ENCODE measurements at regions not wholly inside any gene's neighbourhood (a gene's known extent, or its start where the extent isn't known, plus 50 kb on each side); places are given as distances from the start of the nearest gene placed in this dataset.

DNA sequence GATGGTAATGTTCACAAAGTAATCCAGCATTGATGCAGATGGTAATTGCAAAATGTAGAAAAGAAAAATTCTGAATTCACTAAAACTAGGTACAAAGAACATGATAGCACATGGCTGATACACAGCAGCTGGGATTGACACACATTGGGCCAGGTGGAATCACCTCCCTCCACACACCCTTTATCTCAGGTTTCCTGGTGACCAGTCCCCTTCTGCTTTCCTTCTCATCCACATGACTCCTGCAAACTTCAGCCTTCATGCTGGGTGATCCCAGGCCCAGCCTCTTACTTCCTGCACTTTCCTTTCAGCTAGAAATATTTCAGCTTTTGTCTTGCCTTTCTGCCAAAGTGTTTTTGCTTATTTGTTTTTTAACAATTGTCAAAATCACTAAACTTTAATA lies 246.9 kb downstream of the LNPK start (continued):
- TF ChIP-seq CBX8 (IDR thresholded peaks at IDR 0.05; ENCODE audit: borderline replicate concordance, low read depth, low read length): no peak

DNA sequence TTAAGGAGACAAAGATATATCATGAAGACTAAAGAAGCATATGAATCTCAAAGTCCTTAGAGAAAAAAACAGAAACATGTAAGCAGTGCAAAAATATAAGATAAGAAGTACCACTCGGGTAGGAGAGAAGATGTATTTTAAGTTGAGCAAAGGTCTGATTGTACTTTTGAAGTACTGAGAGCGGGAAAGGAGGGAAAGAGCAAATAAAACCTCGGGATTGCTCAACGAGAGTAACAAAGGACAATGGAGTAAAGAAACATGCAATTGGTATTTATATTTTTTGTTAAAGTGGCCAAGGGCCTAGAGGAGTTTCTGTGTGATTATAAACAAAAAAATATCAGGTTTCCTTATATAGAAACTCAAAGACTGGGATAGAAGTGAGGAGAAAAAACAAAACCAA lies 251.9 kb downstream of the LNPK start:
- CTCF ChIA-PET (ENCODE audit: partially characterized antibody): no interaction called here
- H3K23me2 ChIP-seq (ENCODE audit: low read depth, low read length): no peaks in the 10 kb centered on the region
- H3K23ac ChIP-seq (ENCODE audit: insufficient read length): no peak overlapping the region
- no peaks in the 10 kb centered on the region for H4K20me1 ChIP-seq (replicated peaks in 1 of 2; ENCODE audit: control insufficient read depth in 1 of 2, insufficient read depth in 2 of 2, low read length in 2 of 2)
- POLR2A ChIA-PET (ENCODE audit: partially characterized antibody): no interaction called here
- H2BK15ac ChIP-seq (ENCODE audit: low read length): no peak overlapping the region
- H3K27me3 ChIP-seq (replicated peaks in 1 of 4; ENCODE audit: control insufficient read depth in 3 of 4, extremely low read depth in 1 of 4, insufficient read depth in 3 of 4, low read length in 3 of 4): no peaks in the 10 kb centered on the region
- no peak overlapping the region for H2BK12ac ChIP-seq (ENCODE audit: low read depth, low read length)
- DNase-seq (ENCODE audit: low read depth in 1 of 2, low spot score in 2 of 2) (no peak), FAIRE-seq (no peak)
- no peak overlapping the region for H4K91ac ChIP-seq (replicated peaks; ENCODE audit: insufficient read length, low read length)
- H3K4me2 ChIP-seq (ENCODE audit: insufficient read depth in 1 of 2, low read depth in 2 of 2, low read length in 2 of 2): no peak overlapping the region
- H3K79me2 ChIP-seq (ENCODE audit: control insufficient read depth in 1 of 2, insufficient read depth in 2 of 2, low read length in 2 of 2): no peaks in the 10 kb centered on the region
- no peak overlapping the region for H2AK5ac ChIP-seq (ENCODE audit: low read depth, low read length)
- no peak overlapping the region for H3K4me3 ChIP-seq (ENCODE audit: extremely low read depth in 1 of 4, insufficient read depth in 2 of 4, low read depth in 3 of 4, low read length in 4 of 4)
- H4K8ac ChIP-seq (ENCODE audit: extremely low read depth, insufficient read depth, low read length): no peak overlapping the region
- H3K4ac ChIP-seq (replicated peaks; ENCODE audit: insufficient read length, low read depth, low read length): no peak overlapping the region
- no peaks in the 10 kb centered on the region; the same call in 1 of the 2 replicates for H3K79me1 ChIP-seq (ENCODE audit: low read depth, low read length)
- WGBS, 2 experiments (ENCODE audit: extremely low coverage in 1 of 2, insufficient coverage in 1 of 2, insufficient read length in 1 of 2, insufficient replicate concordance in 2 of 2, low coverage in 1 of 2, low lambda C conversion rate in 2 of 2, missing lambda C conversion rate in 1 of 2): 92% methylated on average over 4 of the region's 4 CpGs; no CpG with 5 or more reads in 1 of the 2 experiments
- H3K9me3 ChIP-seq (ENCODE audit: insufficient read depth in 2 of 2, low read depth in 1 of 2, low read length in 1 of 2): no peaks in the 10 kb centered on the region
- H2BK120ac ChIP-seq (replicated peaks; ENCODE audit: low read depth, low read length): no peak overlapping the region
- H3K9ac ChIP-seq (replicated peaks in 1 of 4; ENCODE audit: extremely low read depth in 1 of 4, low read depth in 3 of 4, low read length in 3 of 4): no peak overlapping the region
- no peak overlapping the region for H2BK20ac ChIP-seq (ENCODE audit: low read length)
- H3K18ac ChIP-seq (ENCODE audit: extremely low read depth, low read length): no peak overlapping the region
- H3K56ac ChIP-seq (replicated peaks; ENCODE audit: insufficient read length, low read depth, low read length): no peak overlapping the region
- H3K4me1 ChIP-seq (replicated peaks in 1 of 4; ENCODE audit: control insufficient read depth in 3 of 4, insufficient read depth in 4 of 4, low read length in 3 of 4): peaks cover 0 to 2% (median 0%) of the 10 kb centered on the region in 4 experiments; a peak in 2 of 7 replicates
- H3K14ac ChIP-seq (ENCODE audit: insufficient read length): no peak overlapping the region
- no peaks in the 10 kb centered on the region for H3K36me3 ChIP-seq (ENCODE audit: control insufficient read depth in 2 of 4, insufficient read depth in 4 of 4, low read length in 3 of 4)
- H2AFZ ChIP-seq (ENCODE audit: low read length): no peak overlapping the region
- H3K27ac ChIP-seq (ENCODE audit: low read depth, low read length): no peak overlapping the region
- H4K5ac ChIP-seq (ENCODE audit: insufficient read length, low read depth, low read length): no peak overlapping the region
- H2BK5ac ChIP-seq (ENCODE audit: low read depth, low read length): no peak overlapping the region
- TF ChIP-seq BACH1 (IDR thresholded peaks at IDR 0.05; ENCODE audit: low read length) (no peak), SIRT6 (IDR thresholded peaks at IDR 0.05; ENCODE audit: low read length) (no peak), CEBPB (IDR thresholded peaks at IDR 0.05; ENCODE audit: low read depth, low read length) (no peak), MAFK (IDR thresholded peaks at IDR 0.05; ENCODE audit: low read depth, low read length) (no peak), JUN (IDR thresholded peaks at IDR 0.05; ENCODE audit: low read depth, low read length) (no peak)
- TF ChIP-seq, protein P1, sequence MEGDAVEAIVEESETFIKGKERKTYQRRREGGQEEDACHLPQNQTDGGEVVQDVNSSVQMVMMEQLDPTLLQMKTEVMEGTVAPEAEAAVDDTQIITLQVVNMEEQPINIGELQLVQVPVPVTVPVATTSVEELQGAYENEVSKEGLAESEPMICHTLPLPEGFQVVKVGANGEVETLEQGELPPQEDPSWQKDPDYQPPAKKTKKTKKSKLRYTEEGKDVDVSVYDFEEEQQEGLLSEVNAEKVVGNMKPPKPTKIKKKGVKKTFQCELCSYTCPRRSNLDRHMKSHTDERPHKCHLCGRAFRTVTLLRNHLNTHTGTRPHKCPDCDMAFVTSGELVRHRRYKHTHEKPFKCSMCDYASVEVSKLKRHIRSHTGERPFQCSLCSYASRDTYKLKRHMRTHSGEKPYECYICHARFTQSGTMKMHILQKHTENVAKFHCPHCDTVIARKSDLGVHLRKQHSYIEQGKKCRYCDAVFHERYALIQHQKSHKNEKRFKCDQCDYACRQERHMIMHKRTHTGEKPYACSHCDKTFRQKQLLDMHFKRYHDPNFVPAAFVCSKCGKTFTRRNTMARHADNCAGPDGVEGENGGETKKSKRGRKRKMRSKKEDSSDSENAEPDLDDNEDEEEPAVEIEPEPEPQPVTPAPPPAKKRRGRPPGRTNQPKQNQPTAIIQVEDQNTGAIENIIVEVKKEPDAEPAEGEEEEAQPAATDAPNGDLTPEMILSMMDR (IDR thresholded peaks at IDR 0.05; ENCODE audit: control extremely low read depth in 1 of 3, insufficient read depth in 1 of 3, low read depth in 1 of 3, low read length in 3 of 3): no peak

All from H1 (cell line).